ENCODE measurements at regions not wholly inside any gene's neighbourhood (a gene's known extent, or its start where the extent isn't known, plus 50 kb on each side); places are given as distances from the start of the nearest gene placed in this dataset.

DNA sequence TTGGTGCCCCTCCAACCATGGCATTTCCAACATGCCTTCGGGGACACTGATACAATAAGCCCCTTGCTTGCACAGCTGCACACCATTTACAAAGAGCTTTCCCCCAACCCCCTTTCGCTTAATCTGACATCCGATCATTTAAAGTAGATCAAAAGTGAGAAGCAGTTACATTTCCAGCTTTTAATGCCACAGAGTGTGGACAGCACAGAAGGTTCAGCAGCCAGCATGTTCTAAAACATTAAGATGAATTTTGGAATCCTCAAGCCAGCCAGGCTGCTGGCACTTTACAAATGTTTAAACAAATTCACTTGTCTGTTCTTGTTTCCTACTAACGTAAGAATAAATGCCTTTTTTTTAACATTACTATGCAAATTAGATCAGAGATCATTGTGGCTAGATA, 284.4 kb upstream of the LDB2 start:
- H3K27me3 ChIP-seq (ENCODE audit: control insufficient read depth in 3 of 3, insufficient read depth in 3 of 3, low read length in 2 of 3) = no peaks in the 10 kb centered on the region
- TF ChIP-seq, protein P1, sequence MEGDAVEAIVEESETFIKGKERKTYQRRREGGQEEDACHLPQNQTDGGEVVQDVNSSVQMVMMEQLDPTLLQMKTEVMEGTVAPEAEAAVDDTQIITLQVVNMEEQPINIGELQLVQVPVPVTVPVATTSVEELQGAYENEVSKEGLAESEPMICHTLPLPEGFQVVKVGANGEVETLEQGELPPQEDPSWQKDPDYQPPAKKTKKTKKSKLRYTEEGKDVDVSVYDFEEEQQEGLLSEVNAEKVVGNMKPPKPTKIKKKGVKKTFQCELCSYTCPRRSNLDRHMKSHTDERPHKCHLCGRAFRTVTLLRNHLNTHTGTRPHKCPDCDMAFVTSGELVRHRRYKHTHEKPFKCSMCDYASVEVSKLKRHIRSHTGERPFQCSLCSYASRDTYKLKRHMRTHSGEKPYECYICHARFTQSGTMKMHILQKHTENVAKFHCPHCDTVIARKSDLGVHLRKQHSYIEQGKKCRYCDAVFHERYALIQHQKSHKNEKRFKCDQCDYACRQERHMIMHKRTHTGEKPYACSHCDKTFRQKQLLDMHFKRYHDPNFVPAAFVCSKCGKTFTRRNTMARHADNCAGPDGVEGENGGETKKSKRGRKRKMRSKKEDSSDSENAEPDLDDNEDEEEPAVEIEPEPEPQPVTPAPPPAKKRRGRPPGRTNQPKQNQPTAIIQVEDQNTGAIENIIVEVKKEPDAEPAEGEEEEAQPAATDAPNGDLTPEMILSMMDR (IDR thresholded peaks at IDR 0.05; ENCODE audit: control extremely low read depth, extremely low read depth) = no peak
- peaks cover 0 to 10% (median 0%) of the 10 kb centered on the region in 5 donors for H3K4me1 ChIP-seq (ENCODE audit: control insufficient read depth in 5 of 5, insufficient read depth in 5 of 5, low read length in 5 of 5)
- H3K4me3 ChIP-seq = no peak overlapping the region
- no peak overlapping the region for H3K27ac ChIP-seq (ENCODE audit: low read depth in 1 of 2, low read length in 1 of 2)
- DNase-seq (no peak), ATAC-seq (ENCODE audit: insufficient read depth, low FRiP score) (no peak)
- H3K9ac ChIP-seq (ENCODE audit: insufficient read depth in 1 of 2, low read length in 2 of 2) = no peak overlapping the region
- no peaks in the 10 kb centered on the region for H3K36me3 ChIP-seq (ENCODE audit: control insufficient read depth in 4 of 4, insufficient read depth in 4 of 4, low read length in 4 of 4)
- WGBS, 2 donors = 73 to 84% methylated on average over 4 of the region's 4 CpGs
- no peaks in the 10 kb centered on the region for H3K9me3 ChIP-seq (ENCODE audit: control insufficient read depth in 4 of 4, insufficient read depth in 3 of 4, low read length in 3 of 4)

- TF ChIP-seq, protein P1 (IDR thresholded peaks at IDR 0.05; ENCODE audit: control extremely low read depth, extremely low read depth) = no peak
- Histone ChIP-seq H3K36me3 (ENCODE audit: control insufficient read depth in 4 of 4, insufficient read depth in 4 of 4, low read length in 4 of 4) (no peaks in the 10 kb centered on the region), H3K27ac (ENCODE audit: low read depth in 1 of 2, low read length in 1 of 2) (no peak overlapping the region), H3K9ac (ENCODE audit: insufficient read depth in 1 of 2, low read length in 2 of 2) (no peak overlapping the region), H3K4me1 (ENCODE audit: control insufficient read depth in 5 of 5, insufficient read depth in 5 of 5, low read length in 5 of 5) (peaks cover 0 to 4% (median 0%) of the 10 kb centered on the region in 5 donors), H3K9me3 (ENCODE audit: control insufficient read depth in 4 of 4, insufficient read depth in 3 of 4, low read length in 3 of 4) (no peaks in the 10 kb centered on the region), H3K4me3 (no peak overlapping the region), H3K27me3 (ENCODE audit: control insufficient read depth in 3 of 3, insufficient read depth in 3 of 3, low read length in 2 of 3) (no peaks in the 10 kb centered on the region)
- ATAC-seq (ENCODE audit: insufficient read depth, low FRiP score) = no peak
- DNase-seq = no peak
These were observed 276.3 kb upstream of the LDB2 start for GRCh38 chr4:17174751-17175150.

GRCh38 chr4:17173300-17173699, 274.9 kb upstream of the LDB2 start:
- no peak for DNase-seq
- Histone ChIP-seq H3K27me3 (ENCODE audit: control insufficient read depth in 3 of 3, insufficient read depth in 3 of 3, low read length in 2 of 3) (no peaks in the 10 kb centered on the region), H3K4me1 (ENCODE audit: control insufficient read depth in 5 of 5, insufficient read depth in 5 of 5, low read length in 5 of 5) (peaks cover 0 to 2% (median 0%) of the 10 kb centered on the region in 5 donors), H3K9ac (ENCODE audit: insufficient read depth in 1 of 2, low read length in 2 of 2) (no peak overlapping the region), H3K4me3 (no peak overlapping the region), H3K27ac (ENCODE audit: low read depth in 1 of 2, low read length in 1 of 2) (no peak overlapping the region), H3K9me3 (ENCODE audit: control insufficient read depth in 4 of 4, insufficient read depth in 3 of 4, low read length in 3 of 4) (no peaks in the 10 kb centered on the region), H3K36me3 (ENCODE audit: control insufficient read depth in 4 of 4, insufficient read depth in 4 of 4, low read length in 4 of 4) (no peaks in the 10 kb centered on the region)
- no peak for ATAC-seq (ENCODE audit: insufficient read depth, low FRiP score)
- WGBS, 2 donors = 65 to 71% methylated on average over 5 of the region's 5 CpGs
- TF ChIP-seq, protein P1 (IDR thresholded peaks at IDR 0.05; ENCODE audit: control extremely low read depth, extremely low read depth) = no peak

- Histone ChIP-seq H3K36me3 (ENCODE audit: control insufficient read depth in 4 of 4, insufficient read depth in 4 of 4, low read length in 4 of 4) (no peaks in the 10 kb centered on the region), H3K4me3 (no peak overlapping the region), H3K27ac (ENCODE audit: low read depth in 1 of 2, low read length in 1 of 2) (no peak overlapping the region), H3K4me1 (ENCODE audit: control insufficient read depth in 5 of 5, insufficient read depth in 5 of 5, low read length in 5 of 5) (peaks cover 0 to 2% (median 0%) of the 10 kb centered on the region in 5 donors), H3K27me3 (ENCODE audit: control insufficient read depth in 3 of 3, insufficient read depth in 3 of 3, low read length in 2 of 3) (no peaks in the 10 kb centered on the region), H3K9ac (ENCODE audit: insufficient read depth in 1 of 2, low read length in 2 of 2) (no peak overlapping the region), H3K9me3 (ENCODE audit: control insufficient read depth in 4 of 4, insufficient read depth in 3 of 4, low read length in 3 of 4) (peaks cover 0 to 1% (median 0%) of the 10 kb centered on the region in 4 donors)
- ATAC-seq (ENCODE audit: insufficient read depth, low FRiP score) (no peak), DNase-seq (no peak)
- WGBS, 2 donors = 65 to 68% methylated on average over 2 of the region's 2 CpGs
- TF ChIP-seq, protein P1 (IDR thresholded peaks at IDR 0.05; ENCODE audit: control extremely low read depth, extremely low read depth) = no peak
These were observed 271.7 kb upstream of the LDB2 start for GRCh38 chr4:17170131-17170530.
